Spleen (tissue), 7 donors: ENCODE measurements at regions not wholly inside any gene's neighbourhood (a gene's known extent, or its start where the extent isn't known, plus 50 kb on each side); places are given as distances from the start of the nearest gene placed in this dataset.

Experiments
- POLR2A ChIP-seq, 3 donors: fragments of 450-650 bp; IDR thresholded peaks; one replicate each; pipeline ENCODE4 v1.5.1; 2017; ENCODE audit warnings: antibody characterized with exemption in 3 of 3, mild to moderate bottlenecking in 1 of 3
- TF ChIP-seq, protein P1 (sequence below), 11 experiments: fragments of 200-600 bp in 7 of 11; fragments of 450-650 bp in 4 of 11; sonication (generic) in 4 of 11; IDR thresholded peaks in 8 of 11; conservative IDR thresholded peaks in 3 of 11; 1 replicate in 7 of 11; 2 replicates in 4 of 11; pipeline versions ENCODE4 v1.4.0 to v1.8.0; 2016 to 2021; ENCODE audit warnings: antibody characterized with exemption in 11 of 11, inconsistent platforms in 4 of 11, mild to moderate bottlenecking in 1 of 11
- donor health status: DM: no; HTN: no; CAD: no; lungs with moderate emphysema.
- donor health status: DM: no; HTN: no; CAD: no.
- donor health status: DM: no; HTN: no; CAD: no.

DNA sequence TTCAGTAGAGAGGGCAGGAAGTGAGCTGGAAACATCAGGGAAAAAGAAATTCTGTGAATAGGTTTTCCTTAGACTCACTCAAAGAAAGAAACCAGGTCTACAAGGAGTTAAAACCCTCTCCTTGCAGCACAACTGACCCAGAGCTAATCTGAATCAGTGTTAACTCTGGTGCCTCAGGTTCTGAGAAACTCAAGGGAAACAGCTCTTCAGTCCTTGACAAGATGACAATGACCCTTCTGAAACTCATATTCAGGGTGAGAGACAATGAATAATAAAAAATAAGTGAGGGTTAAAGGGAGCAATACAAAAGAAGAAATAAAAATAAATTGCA is 903.6 kb downstream of the STPG2 start:
- TF ChIP-seq, protein P1, sequence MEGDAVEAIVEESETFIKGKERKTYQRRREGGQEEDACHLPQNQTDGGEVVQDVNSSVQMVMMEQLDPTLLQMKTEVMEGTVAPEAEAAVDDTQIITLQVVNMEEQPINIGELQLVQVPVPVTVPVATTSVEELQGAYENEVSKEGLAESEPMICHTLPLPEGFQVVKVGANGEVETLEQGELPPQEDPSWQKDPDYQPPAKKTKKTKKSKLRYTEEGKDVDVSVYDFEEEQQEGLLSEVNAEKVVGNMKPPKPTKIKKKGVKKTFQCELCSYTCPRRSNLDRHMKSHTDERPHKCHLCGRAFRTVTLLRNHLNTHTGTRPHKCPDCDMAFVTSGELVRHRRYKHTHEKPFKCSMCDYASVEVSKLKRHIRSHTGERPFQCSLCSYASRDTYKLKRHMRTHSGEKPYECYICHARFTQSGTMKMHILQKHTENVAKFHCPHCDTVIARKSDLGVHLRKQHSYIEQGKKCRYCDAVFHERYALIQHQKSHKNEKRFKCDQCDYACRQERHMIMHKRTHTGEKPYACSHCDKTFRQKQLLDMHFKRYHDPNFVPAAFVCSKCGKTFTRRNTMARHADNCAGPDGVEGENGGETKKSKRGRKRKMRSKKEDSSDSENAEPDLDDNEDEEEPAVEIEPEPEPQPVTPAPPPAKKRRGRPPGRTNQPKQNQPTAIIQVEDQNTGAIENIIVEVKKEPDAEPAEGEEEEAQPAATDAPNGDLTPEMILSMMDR (IDR thresholded peaks at IDR 0.05 in 8 of 11, conservative IDR thresholded peaks at IDR 0.05 in 3 of 11) = no peak
- no peak for TF ChIP-seq POLR2A (IDR thresholded peaks at IDR 0.05)
